ENCODE measurements at regions not wholly inside any gene's neighbourhood (a gene's known extent, or its start where the extent isn't known, plus 50 kb on each side); places are given as distances from the start of the nearest gene placed in this dataset.

- 100% methylated on average over 1 of the region's 2 CpGs for WGBS (ENCODE audit: insufficient coverage)
- Histone ChIP-seq H3K27me3 (ENCODE audit: control insufficient read depth, insufficient read depth, low read length) (no peaks in the 10 kb centered on the region), H3K27ac (ENCODE audit: low read length) (no peak overlapping the region), H3K36me3 (ENCODE audit: control insufficient read depth, insufficient read depth, low read length) (no peaks in the 10 kb centered on the region), H3K4me3 (ENCODE audit: low read length) (no peak overlapping the region), H3K9me3 (ENCODE audit: control insufficient read depth, insufficient read depth, low read length) (no peaks in the 10 kb centered on the region), H3K4me1 (ENCODE audit: control insufficient read depth, insufficient read depth, low read length) (no peaks in the 10 kb centered on the region)
- Mint-ChIP-seq H3K4me3 (no peak overlapping the region), H3K9me3 (no peaks in the 10 kb centered on the region), H3K27me3 (ENCODE audit: low read depth in 2 of 2) (peaks cover 0 to 3% of the 10 kb centered on the region in 2 donors), H3K4me1 (no peaks in the 10 kb centered on the region), H3K36me3 (no peaks in the 10 kb centered on the region), H3K27ac (no peak overlapping the region)
- intact Hi-C loops (cut with micrococcal nuclease): no loop called here
- TF ChIP-seq CTCF (IDR thresholded peaks at IDR 0.05): no peak
- no peak for DNase-seq
- ATAC-seq: no peak
Observed at GRCh38 chr1:60160141-60160540, 86.6 kb upstream of the C1orf87 start.

GRCh38 chr1:60156371-60156770 is 82.8 kb upstream of the C1orf87 start:
- no CpG with 5 or more reads among the region's 1 CpG for WGBS (ENCODE audit: insufficient coverage)
- TF ChIP-seq CTCF (IDR thresholded peaks at IDR 0.05): no peak
- Histone ChIP-seq H3K4me1 (ENCODE audit: control insufficient read depth, insufficient read depth, low read length) (no peaks in the 10 kb centered on the region), H3K4me3 (ENCODE audit: low read length) (no peak overlapping the region), H3K27me3 (ENCODE audit: control insufficient read depth, insufficient read depth, low read length) (no peaks in the 10 kb centered on the region), H3K36me3 (ENCODE audit: control insufficient read depth, insufficient read depth, low read length) (no peaks in the 10 kb centered on the region), H3K9me3 (ENCODE audit: control insufficient read depth, insufficient read depth, low read length) (no peaks in the 10 kb centered on the region), H3K27ac (ENCODE audit: low read length) (no peak overlapping the region)
- Mint-ChIP-seq H3K9me3 (no peaks in the 10 kb centered on the region), H3K27me3 (ENCODE audit: low read depth in 2 of 2) (no peaks in the 10 kb centered on the region), H3K4me1 (no peaks in the 10 kb centered on the region), H3K4me3 (no peak overlapping the region), H3K27ac (no peak overlapping the region), H3K36me3 (no peaks in the 10 kb centered on the region)
- intact Hi-C loops (cut with micrococcal nuclease): no loop called here
- ATAC-seq (no peak), DNase-seq (no peak)

- 88% methylated on average over 2 of the region's 2 CpGs for WGBS (ENCODE audit: insufficient coverage)
- intact Hi-C loops (cut with micrococcal nuclease): no loop called here
- no peak overlapping the region for H3K27ac ChIP-seq (ENCODE audit: low read length)
- H3K4me1 Mint-ChIP-seq: no peaks in the 10 kb centered on the region
- no peak for TF ChIP-seq CTCF (IDR thresholded peaks at IDR 0.05)
- H3K9me3 Mint-ChIP-seq: peaks cover 0 to 2% of the 10 kb centered on the region in 2 donors
- DNase-seq (no peak), ATAC-seq (no peak)
- no peaks in the 10 kb centered on the region for H3K36me3 Mint-ChIP-seq
- H3K27me3 ChIP-seq (ENCODE audit: control insufficient read depth, insufficient read depth, low read length): no peaks in the 10 kb centered on the region
- H3K4me3 Mint-ChIP-seq: no peak overlapping the region
- H3K4me1 ChIP-seq (ENCODE audit: control insufficient read depth, insufficient read depth, low read length): no peaks in the 10 kb centered on the region
- no peak overlapping the region for H3K4me3 ChIP-seq (ENCODE audit: low read length)
- H3K9me3 ChIP-seq (ENCODE audit: control insufficient read depth, insufficient read depth, low read length): no peaks in the 10 kb centered on the region
- no peak overlapping the region for H3K27ac Mint-ChIP-seq
- no peaks in the 10 kb centered on the region for H3K27me3 Mint-ChIP-seq (ENCODE audit: low read depth in 2 of 2)
- H3K36me3 ChIP-seq (ENCODE audit: control insufficient read depth, insufficient read depth, low read length): no peaks in the 10 kb centered on the region
Observed at GRCh38 chr1:60153961-60154360, 80.4 kb upstream of the C1orf87 start.

GRCh38 chr1:60152891-60153290 is 79.3 kb upstream of the C1orf87 start:
- H3K36me3 ChIP-seq (ENCODE audit: control insufficient read depth, insufficient read depth, low read length): no peaks in the 10 kb centered on the region
- no peak for DNase-seq
- 73% methylated on average over 1 of the region's 2 CpGs for WGBS (ENCODE audit: insufficient coverage)
- Mint-ChIP-seq H3K4me3 (no peak overlapping the region), H3K36me3 (no peaks in the 10 kb centered on the region), H3K27ac (no peak overlapping the region), H3K27me3 (ENCODE audit: low read depth in 2 of 2) (peaks cover 0 to 3% of the 10 kb centered on the region in 2 donors), H3K9me3 (peaks cover 0 to 2% of the 10 kb centered on the region in 2 donors), H3K4me1 (no peaks in the 10 kb centered on the region)
- H3K4me3 ChIP-seq (ENCODE audit: low read length): no peak overlapping the region
- no peak overlapping the region for H3K27ac ChIP-seq (ENCODE audit: low read length)
- intact Hi-C loops (cut with micrococcal nuclease): no loop called here
- TF ChIP-seq CTCF (IDR thresholded peaks at IDR 0.05): no peak
- no peaks in the 10 kb centered on the region for H3K4me1 ChIP-seq (ENCODE audit: control insufficient read depth, insufficient read depth, low read length)
- no peak for ATAC-seq
- H3K27me3 ChIP-seq (ENCODE audit: control insufficient read depth, insufficient read depth, low read length): no peaks in the 10 kb centered on the region
- no peaks in the 10 kb centered on the region for H3K9me3 ChIP-seq (ENCODE audit: control insufficient read depth, insufficient read depth, low read length)
